Gastrocnemius medialis (tissue), 4 donors: ENCODE measurements at regions not wholly inside any gene's neighbourhood (a gene's known extent, or its start where the extent isn't known, plus 50 kb on each side); places are given as distances from the start of the nearest gene placed in this dataset.
"Not testable (repeated sequence)": the region's sequence is repeated elsewhere in the genome, so short reads cannot be mapped to it uniquely, and the experiment has no call there.

Experiments
- ATAC-seq, 2 donors: fragments of 150-250 bp; one replicate each; pipeline ENCODE4 v1.9.1; 2016
- DNase-seq, 2 donors: peaks; one replicate each; pipeline ENCODE4 v3.0.0-alpha.2; 2019
- H3K27ac ChIP-seq, 4 donors: fragments of 200-600 bp; sonication (generic); 1 replicate in 1 of 4; 2 replicates in 3 of 4; pipeline ENCODE4 v1.5.1; 2016 to 2018; ENCODE audit warnings: mild to moderate bottlenecking in 2 of 4, moderate library complexity in 1 of 4
- H3K27me3 ChIP-seq, 3 donors: fragments of 200-600 bp; sonication (generic) in 2 of 3; 1 replicate in 1 of 3; 2 replicates in 2 of 3; pipeline versions ENCODE4 v1.5.1 to v1.6.0; 2016 to 2019; ENCODE audit warnings: mild to moderate bottlenecking in 1 of 3, moderate library complexity in 1 of 3
- H3K36me3 ChIP-seq, 2 donors: fragments of 200-600 bp; sonication (generic) in 1 of 2; one replicate each; pipeline ENCODE4 v1.5.1; 2017 to 2018
- H3K4me1 ChIP-seq, 2 donors: fragments of 200-600 bp; sonication (generic) in 1 of 2; one replicate each; pipeline ENCODE4 v1.5.1; 2016 to 2017; ENCODE audit warnings: mild to moderate bottlenecking in 2 of 2
- H3K4me3 ChIP-seq, 4 donors: fragments of 200-600 bp; sonication (generic) in 3 of 4; 1 replicate in 1 of 4; 2 replicates in 3 of 4; pipeline ENCODE4 v1.5.1; 2016 to 2019; ENCODE audit warnings: mild to moderate bottlenecking in 2 of 4
- H3K9me3 ChIP-seq, 3 donors: fragments of 200-600 bp; sonication (generic) in 2 of 3; 1 replicate in 1 of 3; 2 replicates in 2 of 3; pipeline ENCODE4 v1.5.1; 2016 to 2019
- in situ Hi-C, 4 donors: fragments of 200-750 bp; cut with MboI; loops; one replicate each; pipeline versions ENCODE4 v1.15.0 to v1.8.0; 2017; ENCODE audit warnings: low sequenced_read_pairs in 4 of 4
- intact Hi-C: fragments of 100-400 bp; cut with DNase I; formaldehyde crosslinking; loops from one replicate; pipeline ENCODE4 v1.15.1; 2023; ENCODE audit warnings: low total_unique reads

GRCh38 chr15:20219171-20219570 is 322.4 kb downstream of the GOLGA6L6 start:
- H3K27me3 ChIP-seq, H3K9me3 ChIP-seq, ATAC-seq, H3K4me3 ChIP-seq, H3K4me1 ChIP-seq, H3K36me3 ChIP-seq, in situ Hi-C loops, H3K27ac ChIP-seq, intact Hi-C loops, DNase-seq: not testable (repeated sequence)

- H3K9me3 ChIP-seq, H3K27ac ChIP-seq, ATAC-seq, DNase-seq, H3K36me3 ChIP-seq, H3K27me3 ChIP-seq, intact Hi-C loops, in situ Hi-C loops, H3K4me3 ChIP-seq, H3K4me1 ChIP-seq: not testable (repeated sequence)
Observed at GRCh38 chr15:20215700-20216099, 325.9 kb downstream of the GOLGA6L6 start.

- not testable (repeated sequence) for H3K9me3 ChIP-seq
Observed at GRCh38 chr15:20214101-20214500, 327.5 kb downstream of the GOLGA6L6 start.

GRCh38 chr15:20211508-20211907 is 330.1 kb downstream of the GOLGA6L6 start:
- ATAC-seq: not testable (repeated sequence)

More at GRCh38 chr15:20214101-20214500, 327.5 kb downstream of the GOLGA6L6 start:
- ATAC-seq, DNase-seq, intact Hi-C loops, H3K27ac ChIP-seq, H3K4me3 ChIP-seq, in situ Hi-C loops, H3K4me1 ChIP-seq, H3K36me3 ChIP-seq, H3K27me3 ChIP-seq: not testable (repeated sequence)

GRCh38 chr15:20209973-20210372 is 331.6 kb downstream of the GOLGA6L6 start:
- intact Hi-C loops, H3K9me3 ChIP-seq, H3K27me3 ChIP-seq, H3K4me1 ChIP-seq, DNase-seq, in situ Hi-C loops, H3K36me3 ChIP-seq, ATAC-seq, H3K27ac ChIP-seq, H3K4me3 ChIP-seq: not testable (repeated sequence)

More at GRCh38 chr15:20211508-20211907, 330.1 kb downstream of the GOLGA6L6 start:
- H3K4me1 ChIP-seq, in situ Hi-C loops, H3K36me3 ChIP-seq, H3K27ac ChIP-seq, H3K9me3 ChIP-seq, H3K27me3 ChIP-seq, intact Hi-C loops, H3K4me3 ChIP-seq, DNase-seq: not testable (repeated sequence)

- H3K27ac ChIP-seq, H3K27me3 ChIP-seq, H3K36me3 ChIP-seq, DNase-seq, in situ Hi-C loops, H3K4me1 ChIP-seq, ATAC-seq, H3K4me3 ChIP-seq, intact Hi-C loops, H3K9me3 ChIP-seq: not testable (repeated sequence)
Observed at GRCh38 chr15:20207607-20208006, 334.0 kb downstream of the GOLGA6L6 start.

- H3K27ac ChIP-seq, DNase-seq, H3K4me1 ChIP-seq, ATAC-seq, in situ Hi-C loops, H3K9me3 ChIP-seq, H3K36me3 ChIP-seq, H3K27me3 ChIP-seq, intact Hi-C loops, H3K4me3 ChIP-seq: not testable (repeated sequence)
Observed at GRCh38 chr15:20207198-20207597, 334.4 kb downstream of the GOLGA6L6 start.

GRCh38 chr15:20204177-20204866 is 337.3 kb downstream of the GOLGA6L6 start:
- H3K4me3 ChIP-seq, H3K4me1 ChIP-seq, H3K27me3 ChIP-seq, intact Hi-C loops, DNase-seq, H3K36me3 ChIP-seq, ATAC-seq, H3K9me3 ChIP-seq, in situ Hi-C loops, H3K27ac ChIP-seq: not testable (repeated sequence)

GRCh38 chr15:20203649-20204150 is 337.9 kb downstream of the GOLGA6L6 start:
- H3K27ac ChIP-seq, in situ Hi-C loops, ATAC-seq, H3K4me1 ChIP-seq, H3K36me3 ChIP-seq, H3K4me3 ChIP-seq, DNase-seq, intact Hi-C loops, H3K27me3 ChIP-seq, H3K9me3 ChIP-seq: not testable (repeated sequence)
